HT1080 (cell line): ENCODE measurements at regions not wholly inside any gene's neighbourhood (a gene's known extent, or its start where the extent isn't known, plus 50 kb on each side); places are given as distances from the start of the nearest gene placed in this dataset.
"Not testable (repeated sequence)": the region's sequence is repeated elsewhere in the genome, so short reads cannot be mapped to it uniquely, and the experiment has no call there.

Experiments used
- DNase-seq: peaks from one replicate; pipeline ENCODE4 v3.0.0-alpha.2; 2015; ENCODE audit warnings: low read depth

DNA sequence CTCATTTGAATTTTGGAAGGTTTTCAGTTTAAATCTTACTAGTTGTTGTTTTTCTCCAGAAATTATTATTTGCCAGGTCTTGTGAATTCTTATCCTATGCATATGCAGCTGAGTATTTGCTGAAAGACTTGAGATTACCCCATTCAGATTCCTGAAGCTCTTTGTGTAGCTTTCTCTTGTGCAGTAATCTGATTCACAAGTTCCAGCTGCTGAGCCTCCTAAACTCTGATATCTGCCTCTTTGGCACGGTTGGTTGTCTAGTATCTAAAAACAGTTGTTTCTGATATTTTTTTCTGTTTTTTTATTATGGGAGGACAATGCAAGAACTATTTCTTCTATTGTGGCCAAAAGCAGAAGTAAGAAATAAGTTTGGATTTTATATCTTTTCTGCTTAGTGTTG lies 863.9 kb upstream of the MANEA start:
- DNase-seq, result no peak

GRCh38 chr6:94698773-94699172 lies 878.6 kb upstream of the MANEA start:
- no peak for DNase-seq

GRCh38 chr6:94687255-94687654 lies 890.1 kb upstream of the MANEA start:
- DNase-seq, result not testable (repeated sequence)

- DNase-seq, result no peak
Observed at GRCh38 chr6:94683409-94683808, 893.9 kb upstream of the MANEA start.

DNA sequence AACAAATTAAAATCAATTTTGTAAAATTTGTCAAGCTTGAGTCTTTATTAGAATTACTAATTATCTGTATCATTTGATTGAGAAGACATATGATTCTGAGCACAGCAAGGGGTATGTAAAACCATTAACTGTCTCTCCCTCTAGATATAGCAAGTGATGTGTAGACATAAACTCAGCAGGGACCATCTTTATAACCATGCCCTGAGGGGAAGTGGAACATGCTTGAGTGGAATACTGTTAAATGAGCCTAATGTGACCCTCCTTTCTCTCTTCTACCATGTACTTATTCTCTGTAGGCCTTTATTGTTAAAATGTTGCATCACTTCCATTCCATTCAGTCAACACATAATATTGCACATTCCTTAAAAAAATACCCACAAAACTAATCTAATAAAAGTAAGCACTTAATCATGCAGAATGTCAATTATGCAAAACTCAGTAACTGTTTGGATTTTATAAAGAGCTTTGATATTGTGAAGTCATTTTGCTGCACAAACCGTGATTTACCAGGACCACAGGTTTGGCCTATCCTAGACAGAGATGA lies 896.6 kb upstream of the MANEA start:
- no peak for DNase-seq

DNA sequence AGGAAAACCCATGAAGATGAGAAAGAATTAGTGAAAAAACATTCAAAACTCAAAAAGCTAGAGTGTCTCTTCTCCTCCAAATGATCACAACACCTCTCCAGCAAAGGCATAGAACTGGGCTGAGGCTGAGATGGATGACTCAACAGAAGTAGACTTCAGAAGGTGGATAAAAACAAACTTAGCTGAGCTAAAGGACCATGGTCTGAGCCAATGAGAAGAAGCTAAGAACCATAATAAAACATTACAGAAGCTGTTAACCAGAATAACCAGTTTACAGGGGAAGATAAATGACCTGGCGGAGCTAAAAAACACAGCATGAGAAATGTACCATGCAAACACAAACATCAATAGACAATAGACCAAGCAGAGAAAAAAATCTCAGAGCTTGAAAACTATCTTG lies 904.1 kb upstream of the MANEA start:
- DNase-seq, result no peak

DNA sequence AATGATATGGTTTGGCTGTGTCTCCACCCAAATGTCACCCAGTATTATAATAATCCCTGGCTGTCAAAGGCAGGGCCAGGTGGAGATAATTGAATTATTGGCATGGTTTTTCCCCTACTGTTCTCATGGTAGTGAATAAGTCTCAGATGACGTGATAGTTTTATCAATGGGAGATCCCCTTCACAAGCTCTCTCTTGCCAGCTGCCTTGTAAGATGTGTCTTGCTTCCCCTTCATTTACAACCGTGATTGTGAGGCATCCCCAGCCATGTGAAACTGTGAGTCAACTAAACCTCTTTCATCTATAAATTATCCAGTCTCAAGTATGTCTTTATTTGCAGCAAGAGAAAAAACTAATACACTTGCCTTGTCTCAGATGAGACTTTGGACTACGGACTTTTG lies 907.3 kb upstream of the MANEA start:
- no peak for DNase-seq

DNA sequence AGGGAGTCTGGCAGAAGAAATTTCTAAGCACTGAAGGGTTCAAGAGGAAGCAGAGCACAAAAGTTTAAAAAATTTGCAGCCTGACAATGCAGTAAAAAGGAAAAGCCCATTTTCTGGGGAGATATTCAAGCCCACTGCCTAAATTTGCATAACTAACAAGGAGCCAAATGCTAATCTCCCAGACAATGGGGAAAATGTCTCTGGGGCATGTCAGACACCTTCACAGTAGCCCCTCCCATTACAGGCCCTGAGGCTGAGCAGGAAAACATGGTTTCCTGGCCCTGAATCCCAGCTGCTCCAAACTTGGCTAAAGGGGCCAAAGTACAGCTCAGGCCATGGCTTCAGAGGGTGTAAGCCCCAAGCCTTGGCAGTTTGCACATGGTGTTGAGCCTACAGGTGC lies 908.5 kb upstream of the MANEA start:
- DNase-seq, result no peak

DNA sequence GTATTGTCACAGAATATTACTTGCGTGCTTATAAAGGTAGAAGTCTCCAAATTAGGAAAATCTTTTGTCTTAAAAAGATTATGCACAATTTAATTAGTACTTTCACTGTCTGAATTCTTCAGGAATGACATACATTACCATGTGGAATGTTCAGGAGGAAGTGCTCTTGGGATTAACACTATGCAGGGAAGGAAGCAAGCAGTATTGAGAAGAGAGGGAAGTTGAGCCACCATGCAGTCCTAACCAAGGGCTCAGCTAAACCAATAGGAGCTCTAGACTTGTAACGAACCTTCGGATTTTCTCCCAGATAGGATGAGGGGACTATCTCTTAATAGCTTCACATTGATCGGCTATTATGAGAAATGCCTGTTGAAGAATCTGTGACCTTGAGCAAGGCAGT lies 918.4 kb upstream of the MANEA start:
- no peak for DNase-seq

- DNase-seq, result no peak
Observed at GRCh38 chr6:94651239-94651638, 926.1 kb upstream of the MANEA start.

DNA sequence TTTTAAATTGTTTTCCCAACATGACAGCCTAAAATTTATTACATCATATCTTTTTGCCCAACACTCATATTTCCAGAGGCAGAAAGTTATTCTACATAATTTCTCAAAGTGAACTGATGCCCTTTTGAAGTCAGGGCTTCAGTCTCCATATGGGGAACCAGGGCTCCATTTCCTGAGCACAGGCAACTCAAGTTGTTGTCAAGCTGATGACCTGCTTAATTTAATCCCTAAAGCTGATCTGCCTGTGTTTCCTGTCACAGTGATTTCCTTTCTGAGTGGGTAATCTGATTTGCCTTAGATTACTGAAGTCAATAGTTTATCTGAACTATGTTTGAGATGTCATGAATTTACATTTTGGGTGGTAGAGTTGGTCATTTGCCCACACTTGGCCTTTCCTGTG lies 932.1 kb upstream of the MANEA start:
- no peak for DNase-seq

GRCh38 chr6:94639564-94639963 lies 937.8 kb upstream of the MANEA start:
- DNase-seq, result no peak

GRCh38 chr6:94636780-94637385 lies 940.5 kb upstream of the MANEA start:
- peak; percentile 52 for DNase-seq

DNA sequence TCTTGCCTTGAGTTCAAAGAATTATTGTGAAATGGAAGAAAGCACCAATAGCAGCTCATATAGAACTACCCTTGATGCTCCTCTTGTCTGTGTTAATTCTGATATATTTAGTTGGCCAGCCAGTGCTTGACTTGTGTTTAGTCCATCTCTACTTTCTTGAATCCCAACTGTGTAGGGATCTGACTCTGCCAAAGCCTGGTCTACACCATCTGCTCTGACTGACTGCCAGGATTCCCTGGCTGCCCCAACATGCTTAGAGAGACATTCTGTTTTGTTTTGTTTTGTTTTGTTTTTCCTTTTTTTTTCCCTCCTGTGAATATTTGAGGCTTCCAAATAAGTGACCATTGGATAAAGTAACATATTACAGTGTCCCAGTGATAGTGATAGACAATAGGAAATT lies 953.7 kb upstream of the MANEA start:
- DNase-seq, result no peak

GRCh38 chr6:94622783-94623182 lies 954.6 kb upstream of the MANEA start:
- no peak for DNase-seq

DNA sequence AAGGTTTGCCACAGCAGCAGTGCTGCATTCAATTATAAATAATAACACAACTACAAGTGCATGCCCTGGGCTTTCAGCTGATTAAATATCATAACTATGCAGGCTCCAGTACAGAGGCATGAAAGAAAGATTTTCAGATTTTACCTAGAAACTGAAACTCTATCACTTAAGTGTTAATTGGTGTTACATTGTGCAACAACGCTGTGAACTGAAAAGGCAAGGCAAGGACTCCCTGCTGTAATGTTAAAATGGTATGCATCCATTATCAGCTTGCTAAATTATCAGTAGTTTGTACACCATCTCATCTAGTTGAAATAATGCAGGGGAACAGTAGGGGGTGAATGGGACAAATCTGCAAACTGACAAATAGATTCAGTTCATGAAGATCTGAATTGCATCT lies 976.7 kb upstream of the MANEA start:
- DNase-seq, result no peak

DNA sequence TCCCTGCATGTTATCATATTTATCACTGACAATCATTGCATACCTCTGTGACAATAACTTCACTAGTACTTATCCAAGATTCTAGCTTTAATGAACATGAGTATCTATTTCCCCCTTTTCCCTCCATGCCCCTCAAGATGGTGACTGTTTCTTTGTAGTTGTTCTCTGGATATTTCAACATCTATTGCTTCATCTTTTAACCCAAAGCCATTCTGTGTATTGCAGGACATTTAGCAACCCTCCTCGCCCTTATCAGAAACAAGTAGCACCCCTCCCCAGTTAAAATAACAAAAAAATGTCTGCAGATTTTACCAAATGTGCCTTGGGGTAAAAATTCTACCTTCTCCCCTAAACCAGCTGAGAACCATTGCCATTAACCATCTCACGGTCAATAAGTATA lies 979.8 kb upstream of the MANEA start:
- no peak for DNase-seq

GRCh38 chr6:94590416-94590815 lies 986.9 kb upstream of the MANEA start:
- no peak for DNase-seq

DNA sequence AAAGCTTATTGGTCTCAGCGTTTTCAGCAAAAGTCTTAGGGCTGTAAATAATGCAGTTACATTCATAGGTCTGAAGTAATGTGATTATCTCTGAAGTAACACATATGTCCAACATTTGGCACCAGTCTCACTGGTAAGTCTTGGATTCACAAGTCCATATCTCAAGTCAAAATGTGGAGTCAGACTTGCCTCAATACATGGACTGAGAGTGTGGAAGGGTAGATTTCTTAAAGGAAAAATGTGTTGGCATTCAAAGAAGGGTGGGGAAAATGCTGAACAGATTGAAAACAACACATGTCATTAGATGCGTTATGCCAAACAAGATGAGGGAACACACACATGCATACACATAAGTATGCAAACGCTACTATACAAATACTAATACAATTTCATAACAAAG lies 989.0 kb upstream of the MANEA start:
- DNase-seq, result no peak

GRCh38 chr6:94584211-94584610 lies 993.1 kb upstream of the MANEA start:
- no peak for DNase-seq

- no peak for DNase-seq
Observed at GRCh38 chr6:94570581-94570980, 1006.8 kb upstream of the MANEA start.

GRCh38 chr6:94562846-94563245 lies 1014.5 kb upstream of the MANEA start:
- no peak for DNase-seq

- DNase-seq, result no peak
Observed at GRCh38 chr6:94559829-94560537, 1017.4 kb upstream of the MANEA start.
